HuH-7 (cell line): ENCODE measurements at regions not wholly inside any gene's neighbourhood (a gene's known extent, or its start where the extent isn't known, plus 50 kb on each side); places are given as distances from the start of the nearest gene placed in this dataset.

Experiments
- DNase-seq: peaks from one replicate; pipeline ENCODE4 v3.0.0; 2011; ENCODE audit warnings: low spot score

- DNase-seq: no peak
These were observed 292.3 kb upstream of the PITRM1 start for GRCh38 chr10:3464760-3465405.

DNA sequence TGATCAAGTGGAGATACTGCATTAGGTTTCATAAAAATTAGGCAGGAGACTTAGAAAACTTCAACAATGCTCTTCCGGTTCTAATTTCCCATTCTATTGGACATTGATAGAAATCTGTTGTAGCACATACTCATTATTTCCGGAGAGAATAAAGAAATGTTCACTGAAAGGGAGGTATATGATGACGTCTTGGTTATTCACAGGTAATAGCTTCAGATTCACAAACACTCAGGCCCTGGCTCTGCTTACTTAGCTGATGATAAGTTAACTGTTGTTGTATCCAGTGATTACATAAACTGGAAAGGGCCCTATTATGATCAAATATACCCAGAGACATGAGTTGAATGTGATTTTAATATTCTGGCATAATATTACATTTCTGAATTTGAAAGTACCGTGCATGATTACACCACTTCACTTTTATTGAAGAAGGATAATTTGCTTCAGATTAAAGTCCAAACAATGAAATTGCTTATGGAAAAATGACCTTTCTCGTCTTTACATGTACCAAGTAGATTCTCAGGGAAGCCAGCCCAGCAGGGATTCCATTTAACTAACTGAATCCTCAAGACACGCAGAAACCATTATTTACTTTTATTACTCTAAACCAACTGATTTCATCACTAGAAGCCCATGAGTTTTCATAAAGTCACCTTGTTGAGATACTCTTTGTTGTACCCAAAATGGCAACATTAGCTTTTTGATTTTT, 288.0 kb upstream of the PITRM1 start:
- no peak for DNase-seq

GRCh38 chr10:3455385-3456334, 283.1 kb upstream of the PITRM1 start:
- no peak for DNase-seq

DNA sequence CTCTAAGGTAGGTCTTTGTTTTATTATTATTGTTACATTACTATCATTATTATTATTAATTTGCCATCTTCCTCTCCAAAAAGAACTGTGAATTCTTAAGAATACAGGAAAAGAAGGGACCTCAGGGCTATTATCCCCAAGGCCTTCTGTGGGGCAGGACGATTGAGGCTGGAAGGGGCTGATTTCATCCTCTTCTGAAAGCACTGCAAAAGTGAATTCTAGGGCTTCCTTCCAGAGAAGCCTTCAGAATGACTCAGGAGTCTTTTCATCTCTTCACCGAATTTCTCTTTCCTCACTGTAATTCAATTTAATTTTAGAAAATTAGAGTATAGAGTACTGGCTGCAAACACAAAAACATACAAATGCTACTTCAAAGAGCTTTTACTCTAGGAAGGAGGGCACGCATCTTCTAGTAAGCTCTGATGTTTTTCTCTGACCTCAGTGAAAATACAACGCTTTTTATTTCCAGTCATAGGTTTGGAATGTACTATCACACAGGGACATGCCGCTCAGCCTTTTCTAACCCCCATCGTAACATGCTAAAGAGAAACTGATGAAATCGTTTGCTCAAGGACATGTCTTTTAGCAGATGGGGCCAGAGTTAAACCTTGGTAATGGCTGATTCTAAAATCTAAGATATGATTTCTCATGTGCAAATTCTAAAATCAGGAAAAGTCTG, 280.2 kb upstream of the PITRM1 start:
- no peak for DNase-seq

DNA sequence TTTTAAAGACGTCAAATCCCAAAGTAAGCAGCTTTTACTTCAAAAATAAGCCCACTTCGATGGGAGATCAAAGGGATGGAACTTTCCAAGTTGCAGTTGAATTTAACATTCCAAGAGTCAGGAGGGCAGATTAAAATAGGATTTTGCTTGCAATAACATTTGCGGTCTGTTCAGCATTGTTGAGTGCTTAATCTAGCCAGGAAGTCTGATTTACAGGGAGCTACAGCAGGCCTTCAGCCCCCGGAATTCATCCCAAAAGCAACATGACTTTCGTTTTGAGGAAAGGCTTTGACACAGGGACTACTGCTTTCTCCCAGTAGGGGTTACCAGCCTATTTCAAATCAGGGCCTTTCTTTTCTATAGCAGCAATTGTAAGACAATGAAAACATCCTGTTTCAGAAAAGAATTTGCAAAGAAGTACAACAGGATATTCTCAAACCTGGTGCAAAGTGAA, 279.6 kb upstream of the PITRM1 start:
- no peak for DNase-seq

DNA sequence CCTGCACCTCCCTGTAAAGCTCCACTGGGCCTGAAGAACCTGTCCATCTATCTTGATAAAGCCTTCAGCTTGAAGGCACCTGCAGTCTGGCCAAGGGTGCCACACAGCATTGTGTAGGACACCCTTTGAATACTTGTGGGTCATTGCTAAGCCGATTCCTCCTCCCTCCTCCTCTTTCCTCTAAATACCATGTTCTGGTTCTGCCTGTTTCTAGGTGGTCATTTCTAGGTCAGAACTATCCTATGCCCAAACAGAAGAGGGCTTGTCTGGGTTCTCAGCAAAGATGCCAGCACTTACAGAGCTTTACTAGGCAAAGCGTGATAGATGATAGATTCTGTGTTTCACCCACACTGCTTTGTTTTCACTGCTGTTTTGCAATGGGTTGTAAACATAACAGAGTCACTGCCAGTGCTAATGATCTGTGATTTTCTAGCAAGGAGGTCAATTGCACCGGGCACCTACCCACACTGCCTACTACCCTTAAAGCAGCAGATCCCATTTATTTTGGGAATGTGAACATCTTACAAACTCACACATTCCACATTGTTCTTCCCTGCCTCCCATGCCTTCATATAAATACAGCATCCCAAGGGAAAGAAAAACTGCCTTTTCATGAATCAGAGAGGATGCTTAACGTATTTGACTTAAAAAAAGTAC, 279.1 kb upstream of the PITRM1 start:
- no peak for DNase-seq

- DNase-seq: no peak
These were observed 273.6 kb upstream of the PITRM1 start for GRCh38 chr10:3446221-3446620.

GRCh38 chr10:3445648-3446047, 273.1 kb upstream of the PITRM1 start:
- DNase-seq: no peak

GRCh38 chr10:3442451-3442990, 269.9 kb upstream of the PITRM1 start:
- no peak for DNase-seq

- DNase-seq: no peak
These were observed 266.6 kb upstream of the PITRM1 start for GRCh38 chr10:3439183-3439582.

DNA sequence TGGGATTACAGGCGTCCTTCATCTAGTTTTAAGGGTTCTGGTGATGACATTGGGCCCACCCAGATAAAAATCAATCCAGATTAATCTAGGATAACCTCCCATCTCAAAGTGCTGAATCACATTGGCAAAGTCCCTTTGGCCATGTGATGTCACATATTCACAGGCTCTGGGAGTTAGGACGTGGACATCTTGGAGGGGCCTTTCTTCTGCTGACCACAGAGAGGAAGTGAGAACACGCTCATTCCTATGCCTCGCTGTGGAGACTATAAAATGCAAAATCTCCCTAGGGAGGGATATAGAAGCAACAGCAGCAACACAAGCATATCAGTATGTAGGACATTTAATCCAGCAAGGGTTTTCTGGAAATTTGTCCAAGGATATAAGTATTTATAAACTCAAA, 266.0 kb upstream of the PITRM1 start:
- DNase-seq: no peak

DNA sequence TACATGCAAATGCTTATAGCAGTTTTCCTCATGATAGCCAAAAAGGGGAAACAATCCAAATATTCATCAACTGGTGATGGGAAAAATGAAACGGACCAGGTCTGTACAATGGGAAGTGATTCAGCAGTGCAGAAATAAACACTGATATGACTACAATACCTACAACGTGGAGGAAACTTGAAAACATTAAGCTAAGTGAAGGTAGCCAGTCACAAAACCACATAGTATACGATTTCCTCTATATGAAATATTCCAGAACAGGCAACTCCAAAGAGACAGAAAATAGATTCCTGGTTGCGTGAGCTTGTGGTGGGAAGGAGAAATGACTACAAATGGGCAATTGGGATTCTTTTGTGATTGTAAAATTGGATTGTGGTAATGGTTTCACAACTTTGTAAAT, 263.1 kb upstream of the PITRM1 start:
- no peak for DNase-seq

DNA sequence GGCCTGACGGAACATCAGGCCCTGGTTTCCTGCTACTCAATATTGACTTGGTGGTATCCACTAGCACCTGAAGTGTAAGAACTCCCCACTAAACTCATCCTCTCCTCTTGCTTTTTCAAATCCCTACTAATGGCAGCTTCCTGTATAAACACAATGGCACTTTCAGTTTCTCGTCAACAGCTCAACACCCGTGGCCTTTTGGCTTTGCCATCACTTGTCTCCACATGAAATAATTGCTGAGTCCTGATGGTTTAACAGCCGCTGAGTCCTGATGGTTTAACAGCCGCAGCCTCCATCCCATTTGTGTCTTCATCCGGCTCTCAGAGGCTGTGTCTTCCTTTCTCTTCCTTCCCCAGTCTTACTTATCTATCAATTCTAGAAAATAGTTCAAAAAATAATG, 261.4 kb upstream of the PITRM1 start:
- DNase-seq: no peak

DNA sequence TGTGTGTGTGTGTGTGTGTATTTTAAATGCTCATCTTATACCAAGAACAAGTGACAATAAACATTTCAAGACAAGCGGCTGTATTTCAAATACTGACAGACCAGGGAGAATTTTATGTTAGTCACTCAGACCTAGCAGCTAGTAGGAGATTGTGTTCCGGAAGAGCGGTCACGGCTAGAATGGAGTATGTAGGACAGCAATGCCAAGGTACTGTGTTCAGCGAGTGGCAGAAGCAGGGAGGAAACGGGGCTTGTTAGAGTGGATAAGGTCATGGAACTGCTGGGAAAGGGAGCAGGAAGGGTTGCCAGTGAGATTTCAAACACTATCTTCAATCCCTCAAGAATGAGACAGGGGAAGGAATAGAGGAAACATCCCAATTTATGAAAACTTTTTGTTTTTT, 260.5 kb upstream of the PITRM1 start:
- DNase-seq: no peak

- no peak for DNase-seq
These were observed 259.7 kb upstream of the PITRM1 start for GRCh38 chr10:3432081-3432825.

DNA sequence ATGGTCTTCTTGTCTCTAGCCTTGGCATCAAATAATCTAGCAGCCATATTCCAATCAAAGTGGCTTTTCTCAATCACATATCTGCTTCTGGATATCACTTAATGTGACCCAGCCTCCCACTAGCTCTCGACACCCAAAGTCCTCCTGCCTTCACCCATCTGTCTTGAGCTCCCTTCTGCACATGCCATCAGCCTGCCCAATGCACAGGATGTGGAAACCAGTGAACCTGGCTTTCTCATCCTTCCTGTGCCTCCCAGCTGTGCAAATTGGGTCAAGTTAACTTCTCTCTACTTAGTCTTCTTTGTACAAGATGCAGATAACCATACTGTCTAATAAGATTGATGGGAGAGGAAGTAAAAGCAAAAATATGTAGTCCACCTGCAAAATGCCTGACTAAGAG, 257.9 kb upstream of the PITRM1 start:
- DNase-seq: no peak

DNA sequence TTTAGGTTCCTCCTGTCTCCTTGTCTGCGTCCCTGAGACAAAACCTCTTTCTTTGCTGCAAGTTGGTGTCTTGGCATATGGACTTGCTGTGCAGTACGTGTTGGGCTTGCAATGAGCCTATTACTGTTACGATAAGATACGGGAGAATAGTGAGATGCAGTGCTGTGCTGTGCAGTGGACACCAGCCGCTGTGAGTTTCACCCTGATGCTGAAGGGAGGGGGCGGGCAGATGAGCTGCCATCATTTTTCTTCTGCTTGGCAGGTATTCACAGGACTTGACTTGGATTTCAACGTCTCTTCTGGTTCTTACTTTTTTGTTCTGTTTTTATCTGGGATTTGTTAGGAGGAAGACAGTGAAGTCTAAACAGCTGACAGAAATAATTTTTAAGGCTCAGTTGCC, 257.1 kb upstream of the PITRM1 start:
- DNase-seq: no peak

GRCh38 chr10:3428826-3429225, 256.2 kb upstream of the PITRM1 start:
- no peak for DNase-seq

DNA sequence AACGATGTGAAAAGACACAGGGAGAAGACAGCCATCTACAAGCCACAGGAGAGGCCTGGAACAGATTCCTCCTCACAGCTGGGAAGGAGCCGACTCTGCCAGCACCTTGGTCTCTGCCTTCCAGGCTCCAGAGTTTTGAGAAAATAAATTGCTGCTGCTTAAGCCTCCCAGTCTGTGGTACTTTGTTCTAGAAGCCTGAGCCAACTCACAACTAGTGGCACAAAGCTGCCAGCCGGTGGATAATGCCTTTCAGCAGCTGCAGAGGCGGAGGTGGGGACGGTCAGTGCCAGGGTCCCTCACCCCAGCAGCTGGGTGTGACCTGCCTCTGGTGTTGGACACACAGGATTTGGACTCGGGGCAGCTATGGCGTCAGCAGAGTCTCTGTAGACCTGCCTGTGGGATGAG, 255.4 kb upstream of the PITRM1 start:
- DNase-seq: no peak

- no peak for DNase-seq
These were observed 254.8 kb upstream of the PITRM1 start for GRCh38 chr10:3427347-3427746.
